IMR-90 (cell line): ENCODE measurements at regions not wholly inside any gene's neighbourhood (a gene's known extent, or its start where the extent isn't known, plus 50 kb on each side); places are given as distances from the start of the nearest gene placed in this dataset.

ENCODE experiments used
- ATAC-seq: fragments of 200-7000 bp; cut with Tn5 transposase; 2 replicates; pipeline ENCODE4 v1.9.1; 2020; ENCODE audit warnings: low read depth, mild to moderate bottlenecking, moderate library complexity
- BruUV-seq: library from RNA; stranded (reverse); fragments of 400-500 nt; replicated peaks from 2 replicates; lab custom pipeline; 2021; lab: Mats Ljungman, UMichigan
- CTCF ChIA-PET: fragments of 300-600 bp; formaldehyde crosslinking; extraction: SDS; loops from one replicate; lab custom pipeline; 2021; ENCODE audit warnings: antibody characterized with exemption; lab: Yijun Ruan, JAX
- POLR2A ChIA-PET: fragments of 300-600 bp; sonication (Branson Sonifier 250); formaldehyde crosslinking; loops from one replicate; lab custom pipeline; 2022; ENCODE audit warnings: antibody characterized with exemption; ENCODE audit not compliant: unreplicated experiment; lab: Charles Lee
- DNase-seq: peaks from one replicate; pipeline ENCODE4 v3.0.0; 2013
- H2AFZ ChIP-seq: replicated peaks from 2 replicates; pipeline ENCODE3; 2013; ENCODE audit warnings: low read length, mild to moderate bottlenecking; ENCODE audit not compliant: poor library complexity
- H2AK5ac ChIP-seq: 2 replicates; pipeline ENCODE4 v1.6.1; 2013; ENCODE audit warnings: low read depth, low read length, inconsistent platforms
- H2AK9ac ChIP-seq: replicated peaks from 2 replicates; pipeline ENCODE3; 2013; ENCODE audit warnings: mild to moderate bottlenecking, low read depth, low read length, moderate library complexity; ENCODE audit not compliant: poor library complexity
- H2BK120ac ChIP-seq: 2 replicates; pipeline ENCODE4 v1.6.1; 2013; ENCODE audit warnings: low read depth, low read length, inconsistent platforms
- H2BK15ac ChIP-seq: 3 replicates; pipeline ENCODE4 v1.6.1; 2013; ENCODE audit warnings: low read depth, low read length, inconsistent platforms
- H2BK20ac ChIP-seq: 2 replicates; pipeline ENCODE4 v1.6.1; 2013; ENCODE audit warnings: low read depth, mild to moderate bottlenecking, inconsistent platforms, low read length, moderate library complexity
- H2BK5ac ChIP-seq: 2 replicates; pipeline ENCODE4 v1.6.1; 2013; ENCODE audit warnings: mild to moderate bottlenecking, low read depth, low read length, inconsistent platforms; ENCODE audit not compliant: poor library complexity, severe bottlenecking
- H3K14ac ChIP-seq: replicated peaks from 2 replicates; pipeline ENCODE4 v1.6.1; 2013; ENCODE audit warnings: low read depth, low read length, inconsistent platforms
- H3K18ac ChIP-seq: 2 replicates; pipeline ENCODE4 v1.6.1; 2013; ENCODE audit warnings: low read depth, low read length, control low read depth
- H3K23ac ChIP-seq: 2 replicates; pipeline ENCODE4 v1.6.1; 2013; ENCODE audit warnings: low read depth, low read length, inconsistent platforms
- H3K27ac ChIP-seq: 2 replicates; pipeline ENCODE4 v1.5.1; 2013; ENCODE audit warnings: mild to moderate bottlenecking, control low read depth, low read length; ENCODE audit not compliant: insufficient read depth
- H3K27me3 ChIP-seq: 2 replicates; pipeline ENCODE4 v1.6.1; 2013; ENCODE audit warnings: low read length; ENCODE audit not compliant: control insufficient read depth, insufficient read depth
- H3K36me3 ChIP-seq: 2 replicates; pipeline ENCODE4 v1.6.1; 2013; ENCODE audit warnings: low read length, mixed read lengths; ENCODE audit not compliant: control insufficient read depth, insufficient read depth
- H3K4ac ChIP-seq: 2 replicates; pipeline ENCODE4 v1.6.1; 2013; ENCODE audit warnings: low read depth, low read length, inconsistent platforms
- H3K4me1 ChIP-seq: 2 replicates; pipeline ENCODE4 v1.6.1; 2013; ENCODE audit warnings: low read length, mixed read lengths; ENCODE audit not compliant: control insufficient read depth, insufficient read depth
- H3K4me2 ChIP-seq: 2 replicates; pipeline ENCODE4 v1.6.1; 2013; ENCODE audit warnings: low read depth, mild to moderate bottlenecking, control low read depth, low read length, moderate library complexity
- H3K4me3 ChIP-seq: 2 replicates; pipeline ENCODE4 v1.5.1; 2013; ENCODE audit warnings: low read depth, mild to moderate bottlenecking, control low read depth, low read length, moderate library complexity; ENCODE audit not compliant: insufficient read depth
- H3K56ac ChIP-seq: 2 replicates; pipeline ENCODE4 v1.6.1; 2013; ENCODE audit warnings: low read length, inconsistent platforms; ENCODE audit not compliant: insufficient read depth; ENCODE audit errors: extremely low read depth
- H3K79me1 ChIP-seq, 2 experiments: 2 replicates each; pipeline ENCODE4 v1.6.1; 2013; ENCODE audit warnings: low read length in 2 of 2, inconsistent platforms in 1 of 2, low read depth in 1 of 2
- H3K9ac ChIP-seq: 2 replicates; pipeline ENCODE4 v1.6.1; 2013; ENCODE audit warnings: low read depth, low read length, control low read depth
- H3K9me1 ChIP-seq: 2 replicates; pipeline ENCODE4 v1.6.1; 2013; ENCODE audit warnings: low read length, inconsistent platforms; ENCODE audit not compliant: insufficient read depth
- H3K9me3 ChIP-seq: 2 replicates; pipeline ENCODE4 v1.6.1; 2013; ENCODE audit warnings: low read length; ENCODE audit not compliant: control insufficient read depth, insufficient read depth
- H4K20me1 ChIP-seq: 2 replicates; pipeline ENCODE4 v1.6.1; 2013; ENCODE audit warnings: low read length, inconsistent platforms; ENCODE audit not compliant: insufficient read depth
- H4K5ac ChIP-seq: 2 replicates; pipeline ENCODE4 v1.6.1; 2013; ENCODE audit warnings: mild to moderate bottlenecking, low read depth, low read length, control low read depth
- H4K8ac ChIP-seq, 2 experiments: 2 replicates each; pipeline ENCODE4 v1.6.1; 2013; ENCODE audit warnings: low read depth in 2 of 2, low read length in 2 of 2, control low read depth in 1 of 2, inconsistent platforms in 1 of 2
- H4K91ac ChIP-seq: 2 replicates; pipeline ENCODE4 v1.6.1; 2013; ENCODE audit warnings: low read depth, low read length, inconsistent platforms; ENCODE audit not compliant: insufficient read depth
- BHLHE40 ChIP-seq: fragments of 150-350 bp; IDR thresholded peaks from 2 replicates; pipeline ENCODE4 v1.6.1; 2016; ENCODE audit warnings: mild to moderate bottlenecking, low read depth, low read length
- CEBPB ChIP-seq: IDR thresholded peaks from 2 replicates; pipeline ENCODE4 v1.6.1; 2012; ENCODE audit warnings: low read depth, low read length, improper control_type of control experiment
- MAFK ChIP-seq: IDR thresholded peaks from 2 replicates; pipeline ENCODE4 v1.6.1; 2012; ENCODE audit warnings: low read depth, low read length, improper control_type of control experiment
- MAZ ChIP-seq: IDR thresholded peaks from 2 replicates; pipeline ENCODE4 v1.6.1; 2012; ENCODE audit warnings: low read depth, mild to moderate bottlenecking, low read length, improper control_type of control experiment, moderate library complexity, borderline replicate concordance
- POLR2A ChIP-seq: IDR thresholded peaks from 2 replicates; pipeline ENCODE4 v1.6.1; 2012; ENCODE audit warnings: mild to moderate bottlenecking, low read depth, low read length
- RAD21 ChIP-seq: IDR thresholded peaks from 2 replicates; pipeline ENCODE4 v1.6.1; 2012; ENCODE audit warnings: low read length, improper control_type of control experiment
- RCOR1 ChIP-seq: IDR thresholded peaks from 2 replicates; pipeline ENCODE4 v1.6.1; 2012; ENCODE audit warnings: mild to moderate bottlenecking, low read length, improper control_type of control experiment; ENCODE audit not compliant: insufficient replicate concordance
- SMC3 ChIP-seq: fragments of 150-350 bp; IDR thresholded peaks from 2 replicates; pipeline ENCODE4 v1.6.1; 2016; ENCODE audit warnings: low read depth, mild to moderate bottlenecking, antibody characterized with exemption, low read length, moderate library complexity
- WGBS, 2 experiments: methylation state at CpG; one replicate each; pipeline versions ENCODE4 v1.1.5 to v1.1.7; 2013; ENCODE audit warnings: missing lambda C conversion rate in 2 of 2; ENCODE audit not compliant: insufficient read length in 1 of 2; ENCODE audit errors: extremely low coverage in 2 of 2; 5-methylcytosine and 5-hydroxymethylcytosine counted together
- dilution Hi-C: fragments of 300-500 bp; cut with HindIII; formaldehyde crosslinking; loops from one replicate; pipeline ENCODE4 v1.14.3; 2018; ENCODE audit warnings: low sequenced_read_pairs; ENCODE audit not compliant: unreplicated experiment
- in situ Hi-C: fragments of 300-500 bp; cut with MboI; formaldehyde crosslinking; loops from 3 replicates; pipeline ENCODE4 v1.14.3; 2019; ENCODE audit warnings: low sequenced_read_pairs, inconsistent platforms, mixed read lengths
- intact Hi-C: fragments of 100-400 bp; cut with micrococcal nuclease; formaldehyde crosslinking; loops from 2 replicates; pipeline ENCODE4 v1.10.0; 2022

- Histone ChIP-seq H3K9me3 (peaks cover 5% of the 10 kb centered on the region; the same call in 1 of the 2 replicates), H2AK9ac (no peak overlapping the region), H3K4ac (no peak overlapping the region), H3K56ac (no peak overlapping the region), H4K8ac (no peak overlapping the region), H3K9me1 (no peaks in the 10 kb centered on the region), H3K4me2 (no peak overlapping the region), H2AK5ac (no peak overlapping the region), H3K18ac (no peak overlapping the region), H3K36me3 (no peaks in the 10 kb centered on the region), H4K5ac (no peak overlapping the region), H3K9ac (no peak overlapping the region), H3K27me3 (peaks cover 8% of the 10 kb centered on the region), H3K27ac (no peak overlapping the region), H2BK120ac (no peak overlapping the region), H3K23ac (no peak overlapping the region), H3K14ac (no peak overlapping the region), H2BK20ac (no peak overlapping the region), H3K4me3 (no peak overlapping the region), H2AFZ (no peak overlapping the region), H2BK15ac (no peak overlapping the region), H4K20me1 (no peaks in the 10 kb centered on the region), H3K4me1 (no peaks in the 10 kb centered on the region), H2BK5ac (no peak overlapping the region), H3K79me1 (no peaks in the 10 kb centered on the region), H4K91ac (no peak overlapping the region)
- BruUV-seq: no TSS peak
- DNase-seq: no peak
- ChIA-PET CTCF (no interaction called here), POLR2A (no interaction called here)
- dilution Hi-C loops: no loop called here
- TF ChIP-seq SMC3: no peak
- no peak for TF ChIP-seq RCOR1
- no peak for TF ChIP-seq MAFK
- no peak for TF ChIP-seq POLR2A
- TF ChIP-seq RAD21: no peak
- TF ChIP-seq BHLHE40: no peak
- TF ChIP-seq CEBPB: no peak
- no peak for TF ChIP-seq MAZ
- WGBS, 2 experiments: 65% methylated on average over 3 of the region's 3 CpGs; no CpG with 5 or more reads in 1 of the 2 experiments
- intact Hi-C loops: no loop called here
- in situ Hi-C loops: no loop called here
- ATAC-seq: no peak
Measured at GRCh38 chr13:95441326-95441725, 111.2 kb upstream of the CLDN10 start.
